SK-N-SH (cell line): ENCODE measurements at regions not wholly inside any gene's neighbourhood (a gene's known extent, or its start where the extent isn't known, plus 50 kb on each side); places are given as distances from the start of the nearest gene placed in this dataset.

ENCODE experiments used
- JUND ChIP-seq: IDR thresholded peaks from 2 replicates; pipeline ENCODE4 v1.4.0; 2012
- MAX ChIP-seq: IDR thresholded peaks from 2 replicates; pipeline ENCODE4 v1.4.0; 2012; ENCODE audit warnings: low read depth
- MXI1 ChIP-seq: IDR thresholded peaks from 2 replicates; pipeline ENCODE4 v1.6.1; 2012; ENCODE audit warnings: mild to moderate bottlenecking, low read depth, low read length, improper control_type of control experiment
- REST ChIP-seq: IDR thresholded peaks from 2 replicates; pipeline ENCODE4 v1.6.1; 2012; ENCODE audit warnings: mild to moderate bottlenecking, low read depth, low read length, moderate library complexity
- RFX5 ChIP-seq: IDR thresholded peaks from 2 replicates; pipeline ENCODE4 v1.6.1; 2012; ENCODE audit warnings: mild to moderate bottlenecking, improper control_type of control experiment, low read length
- TF ChIP-seq, protein P1 (sequence below): fragments of 200-600 bp; sonication (generic); IDR thresholded peaks from 2 replicates; pipeline ENCODE4 v1.6.1; 2017; ENCODE audit warnings: antibody characterized with exemption, mild to moderate bottlenecking, moderate library complexity
- TF ChIP-seq, protein P2 (sequence below): fragments of 150-350 bp; IDR thresholded peaks from 2 replicates; pipeline ENCODE4 v1.6.1; 2016; ENCODE audit warnings: mild to moderate bottlenecking, low read depth, low read length

GRCh38 chr13:102945886-102946285 is 100.1 kb downstream of the ERCC5 start:
- no peak for TF ChIP-seq MAX
- TF ChIP-seq JUND, result no peak
- TF ChIP-seq, protein P1, sequence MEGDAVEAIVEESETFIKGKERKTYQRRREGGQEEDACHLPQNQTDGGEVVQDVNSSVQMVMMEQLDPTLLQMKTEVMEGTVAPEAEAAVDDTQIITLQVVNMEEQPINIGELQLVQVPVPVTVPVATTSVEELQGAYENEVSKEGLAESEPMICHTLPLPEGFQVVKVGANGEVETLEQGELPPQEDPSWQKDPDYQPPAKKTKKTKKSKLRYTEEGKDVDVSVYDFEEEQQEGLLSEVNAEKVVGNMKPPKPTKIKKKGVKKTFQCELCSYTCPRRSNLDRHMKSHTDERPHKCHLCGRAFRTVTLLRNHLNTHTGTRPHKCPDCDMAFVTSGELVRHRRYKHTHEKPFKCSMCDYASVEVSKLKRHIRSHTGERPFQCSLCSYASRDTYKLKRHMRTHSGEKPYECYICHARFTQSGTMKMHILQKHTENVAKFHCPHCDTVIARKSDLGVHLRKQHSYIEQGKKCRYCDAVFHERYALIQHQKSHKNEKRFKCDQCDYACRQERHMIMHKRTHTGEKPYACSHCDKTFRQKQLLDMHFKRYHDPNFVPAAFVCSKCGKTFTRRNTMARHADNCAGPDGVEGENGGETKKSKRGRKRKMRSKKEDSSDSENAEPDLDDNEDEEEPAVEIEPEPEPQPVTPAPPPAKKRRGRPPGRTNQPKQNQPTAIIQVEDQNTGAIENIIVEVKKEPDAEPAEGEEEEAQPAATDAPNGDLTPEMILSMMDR, result no peak
- no peak for TF ChIP-seq REST
- TF ChIP-seq, protein P2, sequence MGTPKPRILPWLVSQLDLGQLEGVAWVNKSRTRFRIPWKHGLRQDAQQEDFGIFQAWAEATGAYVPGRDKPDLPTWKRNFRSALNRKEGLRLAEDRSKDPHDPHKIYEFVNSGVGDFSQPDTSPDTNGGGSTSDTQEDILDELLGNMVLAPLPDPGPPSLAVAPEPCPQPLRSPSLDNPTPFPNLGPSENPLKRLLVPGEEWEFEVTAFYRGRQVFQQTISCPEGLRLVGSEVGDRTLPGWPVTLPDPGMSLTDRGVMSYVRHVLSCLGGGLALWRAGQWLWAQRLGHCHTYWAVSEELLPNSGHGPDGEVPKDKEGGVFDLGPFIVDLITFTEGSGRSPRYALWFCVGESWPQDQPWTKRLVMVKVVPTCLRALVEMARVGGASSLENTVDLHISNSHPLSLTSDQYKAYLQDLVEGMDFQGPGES, result no peak
- TF ChIP-seq RFX5, result no peak
- no peak for TF ChIP-seq MXI1
